K562 (cell line): ENCODE measurements at regions not wholly inside any gene's neighbourhood (a gene's known extent, or its start where the extent isn't known, plus 50 kb on each side); places are given as distances from the start of the nearest gene placed in this dataset.

Source experiments
- ATAC-seq: fragments of 200-7000 bp; cut with Tn5 transposase; 3 replicates; pipeline ENCODE4 v1.9.1; 2020; ENCODE audit warnings: moderate library complexity
- BruUV-seq: library from RNA; stranded (reverse); fragments of 400-500 nt; replicated peaks from 2 replicates; lab custom pipeline; 2021; lab: Mats Ljungman, UMichigan
- CTCF ChIA-PET: fragments of 300-600 bp; formaldehyde crosslinking; extraction: SDS; loops from one replicate; lab custom pipeline; 2021; ENCODE audit warnings: low intra/inter-chr PET ratio; lab: Yijun Ruan, JAX
- POLR2A ChIA-PET: fragments of 300-600, 350-650 bp; sonication (Branson Sonifier 250); formaldehyde crosslinking; extraction: SDS; loops from one replicate; lab custom pipeline; 2021; ENCODE audit warnings: antibody characterized with exemption, inconsistent platforms; lab: Yijun Ruan, JAX
- DNase-seq, 4 experiments: peaks; one replicate each; pipeline versions ENCODE4 v3.0.0 to v3.0.0-alpha.2; 2011 to 2018; ENCODE audit warnings: low spot score in 3 of 4, mixed read lengths in 3 of 4; ENCODE audit errors: extremely low read depth in 1 of 4
- FAIRE-seq: peaks from 2 replicates; lab custom pipeline; 2011; peaks lifted over from hg19 to GRCh38; lab: Jason Lieb, UNC
- H2AFZ ChIP-seq: 2 replicates; pipeline ENCODE4 v1.6.0; 2011; ENCODE audit warnings: low read depth, low read length, control low read depth, inconsistent platforms
- H3K27ac ChIP-seq: fragments of 200-600 bp; 3 replicates; pipeline ENCODE4 v1.8.0; 2011; ENCODE audit warnings: low read depth, mild to moderate bottlenecking, control low read depth, inconsistent platforms, low read length, moderate library complexity, mixed read lengths; ENCODE audit errors: extremely low read depth
- H3K27me3 ChIP-seq, 2 experiments: fragments of 300-600 bp in 1 of 2; 2 replicates in 1 of 2; 3 replicates in 1 of 2; pipeline versions ENCODE4 v1.6.0 to v1.8.0; 2011; ENCODE audit warnings: inconsistent platforms in 2 of 2, low read length in 2 of 2, mild to moderate bottlenecking in 1 of 2, mixed read lengths in 1 of 2, moderate library complexity in 1 of 2; ENCODE audit not compliant: control insufficient read depth in 2 of 2, insufficient read depth in 2 of 2
- H3K36me3 ChIP-seq: fragments of 300-600 bp; 3 replicates; pipeline ENCODE4 v1.8.0; 2011; ENCODE audit warnings: mild to moderate bottlenecking, low read length, inconsistent platforms; ENCODE audit not compliant: control insufficient read depth, insufficient read depth
- H3K4me1 ChIP-seq, 2 experiments: fragments of 200-600 bp in 1 of 2; replicated peaks in 1 of 2; 2 replicates in 1 of 2; 3 replicates in 1 of 2; pipeline versions ENCODE4 v1.5.1 to v1.8.0; 2011; ENCODE audit warnings: inconsistent platforms in 2 of 2, low read length in 2 of 2, mild to moderate bottlenecking in 1 of 2, mixed read lengths in 1 of 2, moderate library complexity in 1 of 2; ENCODE audit not compliant: control insufficient read depth in 2 of 2, insufficient read depth in 2 of 2
- H3K4me2 ChIP-seq: 2 replicates; pipeline ENCODE4 v1.6.1; 2011; ENCODE audit warnings: low read length, control low read depth, inconsistent platforms, mixed read lengths; ENCODE audit not compliant: insufficient read depth
- H3K4me3 ChIP-seq: fragments of 200-600 bp; sonication (generic), shearing (Covaris generic); 2 replicates; pipeline ENCODE4 v1.5.1; 2016; ENCODE audit warnings: control low read depth, inconsistent platforms
- H3K79me2 ChIP-seq: fragments of 200-600 bp; 3 replicates; pipeline ENCODE4 v1.8.0; 2011; ENCODE audit warnings: low read length, inconsistent platforms; ENCODE audit not compliant: control insufficient read depth, insufficient read depth
- H3K9ac ChIP-seq, 2 experiments: 2 replicates each; pipeline versions ENCODE4 v1.6.0 to v1.6.1; 2011; ENCODE audit warnings: low read depth in 2 of 2, low read length in 2 of 2, control low read depth in 1 of 2, inconsistent platforms in 1 of 2, mild to moderate bottlenecking in 1 of 2, mixed read lengths in 1 of 2; ENCODE audit not compliant: insufficient read depth in 1 of 2
- H3K9me1 ChIP-seq: one replicate; pipeline ENCODE4 v1.6.0; 2011; ENCODE audit warnings: inconsistent platforms, mild to moderate bottlenecking, low read length, moderate library complexity; ENCODE audit not compliant: control insufficient read depth, insufficient read depth
- H3K9me3 ChIP-seq: replicated peaks from 2 replicates; pipeline ENCODE4 v1.5.1; 2011; ENCODE audit warnings: low read depth, low read length, inconsistent platforms; ENCODE audit not compliant: control insufficient read depth, insufficient read depth
- H4K20me1 ChIP-seq: replicated peaks from 2 replicates; pipeline ENCODE4 v1.6.1; 2011; ENCODE audit warnings: low read length, inconsistent platforms, mixed read lengths; ENCODE audit not compliant: control insufficient read depth, insufficient read depth
- CCNT2 ChIP-seq: IDR thresholded peaks from 2 replicates; pipeline ENCODE4 v1.6.1; 2011; ENCODE audit warnings: borderline replicate concordance, low read depth, mild to moderate bottlenecking, moderate library complexity, mixed read lengths, low read length; ENCODE audit not compliant: insufficient read length; ENCODE audit errors: extremely low read depth
- FUS ChIP-seq: fragments of 200-400 bp; formaldehyde crosslinking; optimal IDR thresholded peaks from 2 replicates; pipeline ENCODE3; 2017; ENCODE audit warnings: low read depth, low read length
- HNRNPK ChIP-seq: fragments of 200-400 bp; formaldehyde crosslinking; IDR thresholded peaks from one replicate; pipeline ENCODE4 v1.6.1; 2018; ENCODE audit warnings: mild to moderate bottlenecking, low read depth, low read length; ENCODE audit not compliant: poor library complexity, severe bottlenecking
- HSF4 ChIP-seq: fragments of 250-450 bp; sonication (Bioruptor Pico); IDR thresholded peaks from 2 replicates; pipeline ENCODE4 v2.1.2; 2022; ENCODE audit warnings: mild to moderate bottlenecking, moderate library complexity, borderline replicate concordance
- LCOR ChIP-seq: sonication (generic); formaldehyde crosslinking; IDR thresholded peaks from 2 replicates; pipeline ENCODE4 v1.8.0; 2022; ENCODE audit warnings: mild to moderate bottlenecking, missing genetic modification reagents
- MLX ChIP-seq, 2 experiments: fragments of 450-650 bp in 1 of 2; sonication (generic) in 1 of 2; formaldehyde crosslinking; conservative IDR thresholded peaks; 2 replicates each; pipeline versions ENCODE4 v1.4.0 to v1.8.1; 2020 to 2022; ENCODE audit warnings: mild to moderate bottlenecking in 1 of 2, missing genetic modification reagents in 1 of 2
- SP2 ChIP-seq: IDR thresholded peaks from 2 replicates; pipeline ENCODE4 v1.6.1; 2011; ENCODE audit warnings: mild to moderate bottlenecking, low read depth, low read length, moderate library complexity; ENCODE audit not compliant: poor library complexity, severe bottlenecking; ENCODE audit errors: extremely low read depth
- UBTF ChIP-seq, 2 experiments: IDR thresholded peaks; 2 replicates each; pipeline ENCODE4 v1.6.1; 2012; ENCODE audit warnings: improper control_type of control experiment in 2 of 2, low read depth in 2 of 2, low read length in 2 of 2, borderline replicate concordance in 1 of 2
- ZNF217 ChIP-seq: sonication (generic); formaldehyde crosslinking; IDR thresholded peaks from 2 replicates; pipeline ENCODE4 v1.8.0; 2022; ENCODE audit warnings: mild to moderate bottlenecking, missing genetic modification reagents
- ZNF23 ChIP-seq: fragments of 250-450 bp; sonication (Bioruptor Pico); IDR thresholded peaks from 2 replicates; pipeline ENCODE4 v1.4.0; 2020; ENCODE audit warnings: mild to moderate bottlenecking
- ZNF551 ChIP-seq: fragments of 250-450 bp; sonication (Bioruptor Pico); IDR thresholded peaks from 2 replicates; pipeline ENCODE4 v1.5.0; 2021; ENCODE audit warnings: mild to moderate bottlenecking, moderate library complexity
- ZNF584 ChIP-seq: fragments of 200-800 bp; sonication (Bioruptor generic); IDR thresholded peaks from 2 replicates; pipeline ENCODE4 v1.6.1; 2016; ENCODE audit warnings: low read depth, mild to moderate bottlenecking, missing genetic modification characterization, missing compliant biosample characterization
- ZSCAN29 ChIP-seq: fragments of 450-650 bp; IDR thresholded peaks from 2 replicates; pipeline ENCODE4 v1.6.1; 2017
- WGBS: fragments of 100-300 bp; shearing (Covaris generic); methylation state at CpG from one replicate; pipeline ENCODE4 v1.1.6; 2016; ENCODE audit warnings: low coverage, mixed read lengths; ENCODE audit not compliant: insufficient coverage; ENCODE audit errors: missing lambda C conversion rate; 5-methylcytosine and 5-hydroxymethylcytosine counted together
- in situ Hi-C: fragments of 300-500 bp; cut with MboI; formaldehyde crosslinking; loops from 4 replicates; pipeline ENCODE4 v1.15.0; 2018; ENCODE audit warnings: inconsistent platforms, mixed read lengths
- intact Hi-C: fragments of 100-400 bp; cut with micrococcal nuclease; formaldehyde crosslinking; loops from 2 replicates; pipeline ENCODE4 v1.14.2; 2022
- TF ChIP-seq, protein P1 (sequence below): sonication (generic); formaldehyde crosslinking; IDR thresholded peaks from 2 replicates; pipeline ENCODE4 v1.8.1; 2023; ENCODE audit warnings: mild to moderate bottlenecking, missing genetic modification reagents

GRCh38 chr1:80759354-80759753 lies 1041.4 kb upstream of the ADGRL2 start:
- DNase-seq (no peak), ATAC-seq (no peak), FAIRE-seq (no peak)
- Histone ChIP-seq H4K20me1 (no peaks in the 10 kb centered on the region), H3K4me2 (no peak overlapping the region), H2AFZ (no peak overlapping the region), H3K9me1 (no peaks in the 10 kb centered on the region), H3K4me3 (no peak overlapping the region), H3K27ac (no peak overlapping the region), H3K79me2 (no peaks in the 10 kb centered on the region), H3K9ac (no peak overlapping the region), H3K27me3 (no peaks in the 10 kb centered on the region), H3K4me1 (no peaks in the 10 kb centered on the region), H3K9me3 (no peaks in the 10 kb centered on the region), H3K36me3 (no peaks in the 10 kb centered on the region)
- TF ChIP-seq MLX (CRISPR knock-in tag; conservative IDR thresholded peaks at IDR 0.05): no peak
- TF ChIP-seq CCNT2: no peak
- TF ChIP-seq SP2: no peak
- TF ChIP-seq UBTF (IDR thresholded peaks at IDR 0.05; ENCODE audit: borderline replicate concordance in 1 of 2, low read depth in 2 of 2, low read length in 2 of 2): no peak
- TF ChIP-seq HSF4 (CRISPR knock-in tag): no peak
- TF ChIP-seq ZNF584 (CRISPR knock-in tag): no peak
- TF ChIP-seq ZNF23 (CRISPR knock-in tag): no peak
- TF ChIP-seq ZNF551 (CRISPR knock-in tag): no peak
- TF ChIP-seq, protein P1, sequence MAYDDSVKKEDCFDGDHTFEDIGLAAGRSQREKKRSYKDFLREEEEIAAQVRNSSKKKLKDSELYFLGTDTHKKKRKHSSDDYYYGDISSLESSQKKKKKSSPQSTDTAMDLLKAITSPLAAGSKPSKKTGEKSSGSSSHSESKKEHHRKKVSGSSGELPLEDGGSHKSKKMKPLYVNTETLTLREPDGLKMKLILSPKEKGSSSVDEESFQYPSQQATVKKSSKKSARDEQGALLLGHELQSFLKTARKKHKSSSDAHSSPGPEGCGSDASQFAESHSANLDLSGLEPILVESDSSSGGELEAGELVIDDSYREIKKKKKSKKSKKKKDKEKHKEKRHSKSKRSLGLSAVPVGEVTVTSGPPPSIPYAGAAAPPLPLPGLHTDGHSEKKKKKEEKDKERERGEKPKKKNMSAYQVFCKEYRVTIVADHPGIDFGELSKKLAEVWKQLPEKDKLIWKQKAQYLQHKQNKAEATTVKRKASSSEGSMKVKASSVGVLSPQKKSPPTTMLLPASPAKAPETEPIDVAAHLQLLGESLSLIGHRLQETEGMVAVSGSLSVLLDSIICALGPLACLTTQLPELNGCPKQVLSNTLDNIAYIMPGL (CRISPR knock-in tag): no peak
- no peak for TF ChIP-seq HNRNPK
- TF ChIP-seq FUS: no peak
- TF ChIP-seq LCOR (CRISPR knock-in tag): no peak
- TF ChIP-seq ZSCAN29: no peak
- no peak for TF ChIP-seq ZNF217 (CRISPR knock-in tag)
- intact Hi-C loops: no loop called here
- ChIA-PET CTCF (no interaction called here), POLR2A (no interaction called here)
- no TSS peak for BruUV-seq
- in situ Hi-C loops: no loop called here
- WGBS: 6% methylated on average over 1 of the region's 1 CpG
